H1 (cell line): ENCODE measurements at regions not wholly inside any gene's neighbourhood (a gene's known extent, or its start where the extent isn't known, plus 50 kb on each side); places are given as distances from the start of the nearest gene placed in this dataset.

ENCODE experiments used
- CTCF ChIA-PET: fragments of 300-600 bp; sonication (Branson Sonifier 250); formaldehyde crosslinking; loops from one replicate; lab custom pipeline; 2021; ENCODE audit not compliant: partially characterized antibody; lab: Charles Lee
- POLR2A ChIA-PET: fragments of 300-600 bp; sonication (Branson Sonifier 250); formaldehyde crosslinking; loops from one replicate; lab custom pipeline; 2021; ENCODE audit warnings: inconsistent platforms; ENCODE audit not compliant: partially characterized antibody; lab: Charles Lee
- DNase-seq, 2 experiments: peaks; one replicate each; pipeline versions ENCODE4 v3.0.0 to v3.0.0-alpha.2; 2010 to 2022; ENCODE audit warnings: low spot score in 2 of 2, low read depth in 1 of 2, mixed read lengths in 1 of 2
- FAIRE-seq: peaks from 2 replicates; lab custom pipeline; 2011; peaks lifted over from hg19 to GRCh38; lab: Jason Lieb, UNC
- H2AFZ ChIP-seq: 2 replicates; pipeline ENCODE4 v1.8.1; 2012; ENCODE audit warnings: low read length, inconsistent platforms
- H2AK5ac ChIP-seq: 2 replicates; pipeline ENCODE4 v1.6.1; 2013; ENCODE audit warnings: low read depth, low read length
- H2BK120ac ChIP-seq: replicated peaks from 2 replicates; pipeline ENCODE3; 2013; ENCODE audit warnings: low read depth, low read length, inconsistent platforms
- H2BK12ac ChIP-seq: 2 replicates; pipeline ENCODE4 v1.6.1; 2013; ENCODE audit warnings: low read depth, low read length
- H2BK15ac ChIP-seq: 2 replicates; pipeline ENCODE4 v1.6.1; 2013; ENCODE audit warnings: low read length
- H2BK20ac ChIP-seq: 2 replicates; pipeline ENCODE4 v1.6.1; 2013; ENCODE audit warnings: low read length
- H2BK5ac ChIP-seq: 2 replicates; pipeline ENCODE4 v1.6.1; 2013; ENCODE audit warnings: low read depth, low read length
- H3K14ac ChIP-seq: 2 replicates; pipeline ENCODE4 v1.6.1; 2013; ENCODE audit warnings: inconsistent platforms; ENCODE audit not compliant: insufficient read length
- H3K18ac ChIP-seq: 2 replicates; pipeline ENCODE4 v1.6.1; 2013; ENCODE audit warnings: low read length; ENCODE audit errors: extremely low read depth
- H3K23ac ChIP-seq: 2 replicates; pipeline ENCODE4 v1.6.1; 2013; ENCODE audit warnings: inconsistent platforms; ENCODE audit not compliant: insufficient read length
- H3K23me2 ChIP-seq: 2 replicates; pipeline ENCODE4 v1.6.1; 2013; ENCODE audit warnings: low read depth, low read length
- H3K27ac ChIP-seq: 2 replicates; pipeline ENCODE4 v1.6.1; 2011; ENCODE audit warnings: low read depth, low read length, inconsistent platforms
- H3K27me3 ChIP-seq, 4 experiments: replicated peaks in 1 of 4; 1 replicate in 1 of 4; 2 replicates in 3 of 4; pipeline versions ENCODE4 v1.6.1 to v1.8.1; 2011 to 2013; ENCODE audit warnings: low read length in 3 of 4, mild to moderate bottlenecking in 3 of 4, inconsistent platforms in 2 of 4, mixed read lengths in 2 of 4, moderate library complexity in 1 of 4; ENCODE audit not compliant: control insufficient read depth in 3 of 4, insufficient read depth in 3 of 4; ENCODE audit errors: extremely low read depth in 1 of 4
- H3K36me3 ChIP-seq, 4 experiments: 2 replicates each; pipeline versions ENCODE4 v1.6.1 to v1.8.1; 2011 to 2013; ENCODE audit warnings: mild to moderate bottlenecking in 4 of 4, low read length in 3 of 4, moderate library complexity in 2 of 4, control low read depth in 1 of 4, inconsistent platforms in 1 of 4; ENCODE audit not compliant: insufficient read depth in 4 of 4, control insufficient read depth in 2 of 4
- H3K4ac ChIP-seq: replicated peaks from 2 replicates; pipeline ENCODE3; 2013; ENCODE audit warnings: low read length, low read depth, mixed read lengths, inconsistent platforms; ENCODE audit not compliant: insufficient read length
- H3K4me1 ChIP-seq, 4 experiments: replicated peaks in 1 of 4; 1 replicate in 1 of 4; 2 replicates in 3 of 4; pipeline versions ENCODE4 v1.6.1 to v1.8.1; 2011 to 2013; ENCODE audit warnings: low read length in 3 of 4, inconsistent platforms in 2 of 4, mixed read lengths in 1 of 4; ENCODE audit not compliant: insufficient read depth in 4 of 4, control insufficient read depth in 3 of 4
- H3K4me2 ChIP-seq, 2 experiments: 2 replicates each; pipeline versions ENCODE4 v1.6.1 to v1.8.1; 2011 to 2013; ENCODE audit warnings: low read depth in 2 of 2, low read length in 2 of 2, control low read depth in 1 of 2, inconsistent platforms in 1 of 2, mild to moderate bottlenecking in 1 of 2; ENCODE audit not compliant: insufficient read depth in 1 of 2
- H3K4me3 ChIP-seq, 4 experiments: fragments of 200-600, 300-600 bp in 1 of 4; sonication (generic), shearing (Covaris generic), sonication (Bioruptor Twin) in 1 of 4; 2 replicates each; pipeline versions ENCODE4 v1.5.1 to v1.8.1; 2011 to 2016; ENCODE audit warnings: low read length in 4 of 4, low read depth in 3 of 4, control low read depth in 2 of 4, inconsistent platforms in 2 of 4, mild to moderate bottlenecking in 2 of 4, mixed read lengths in 1 of 4, moderate library complexity in 1 of 4; ENCODE audit not compliant: insufficient read depth in 2 of 4; ENCODE audit errors: extremely low read depth in 1 of 4
- H3K56ac ChIP-seq: replicated peaks from 2 replicates; pipeline ENCODE3; 2013; ENCODE audit warnings: low read depth, mild to moderate bottlenecking, mixed read lengths, low read length, inconsistent platforms; ENCODE audit not compliant: insufficient read length
- H3K79me1 ChIP-seq: 2 replicates; pipeline ENCODE4 v1.6.1; 2013; ENCODE audit warnings: low read depth, low read length, control low read depth
- H3K79me2 ChIP-seq, 2 experiments: 2 replicates each; pipeline versions ENCODE4 v1.6.1 to v1.8.1; 2012 to 2013; ENCODE audit warnings: low read length in 2 of 2, mild to moderate bottlenecking in 2 of 2, inconsistent platforms in 1 of 2; ENCODE audit not compliant: insufficient read depth in 2 of 2, control insufficient read depth in 1 of 2
- H3K9ac ChIP-seq, 4 experiments: replicated peaks in 1 of 4; 1 replicate in 1 of 4; 2 replicates in 3 of 4; pipeline versions ENCODE4 v1.6.1 to v1.8.1; 2011 to 2013; ENCODE audit warnings: low read depth in 3 of 4, low read length in 3 of 4, control low read depth in 2 of 4, mild to moderate bottlenecking in 2 of 4, moderate library complexity in 2 of 4, inconsistent platforms in 1 of 4; ENCODE audit errors: extremely low read depth in 1 of 4
- H3K9me3 ChIP-seq, 2 experiments: 2 replicates each; pipeline versions ENCODE4 v1.6.1 to v1.8.1; 2012 to 2013; ENCODE audit warnings: mild to moderate bottlenecking in 2 of 2, moderate library complexity in 2 of 2, control low read depth in 1 of 2, inconsistent platforms in 1 of 2, low read depth in 1 of 2, low read length in 1 of 2, mixed read lengths in 1 of 2; ENCODE audit not compliant: insufficient read depth in 2 of 2
- H4K20me1 ChIP-seq, 2 experiments: replicated peaks in 1 of 2; 2 replicates each; pipeline versions ENCODE3 to v1.8.1; 2011 to 2013; ENCODE audit warnings: inconsistent platforms in 2 of 2, low read length in 2 of 2, mild to moderate bottlenecking in 1 of 2; ENCODE audit not compliant: insufficient read depth in 2 of 2, control insufficient read depth in 1 of 2
- H4K5ac ChIP-seq: 2 replicates; pipeline ENCODE4 v1.6.1; 2013; ENCODE audit warnings: low read length, low read depth, mixed read lengths, inconsistent platforms; ENCODE audit not compliant: insufficient read length
- H4K8ac ChIP-seq: 2 replicates; pipeline ENCODE4 v1.8.0; 2013; ENCODE audit warnings: mild to moderate bottlenecking, moderate library complexity, low read length, inconsistent platforms; ENCODE audit not compliant: insufficient read depth; ENCODE audit errors: extremely low read depth
- H4K91ac ChIP-seq: replicated peaks from 2 replicates; pipeline ENCODE3; 2013; ENCODE audit warnings: low read length, mixed read lengths, inconsistent platforms; ENCODE audit not compliant: insufficient read length
- CEBPB ChIP-seq: IDR thresholded peaks from 2 replicates; pipeline ENCODE4 v1.6.1; 2012; ENCODE audit warnings: low read depth, low read length
- RXRA ChIP-seq: IDR thresholded peaks from 2 replicates; pipeline ENCODE4 v1.6.1; 2011; ENCODE audit warnings: low read depth, mild to moderate bottlenecking, low read length, moderate library complexity; ENCODE audit not compliant: insufficient read depth
- TAF1 ChIP-seq: IDR thresholded peaks from 2 replicates; pipeline ENCODE4 v1.6.1; 2011; ENCODE audit warnings: mild to moderate bottlenecking, low read depth, low read length
- WGBS, 2 experiments: shearing (Covaris generic) in 1 of 2; methylation state at CpG; one replicate each; pipeline versions ENCODE4 v1.1.6 to v1.1.7; 2013 to 2015; ENCODE audit warnings: low lambda C conversion rate in 2 of 2, mixed read lengths in 2 of 2, inconsistent platforms in 1 of 2, low coverage in 1 of 2, missing lambda C conversion rate in 1 of 2; ENCODE audit not compliant: insufficient replicate concordance in 2 of 2, insufficient coverage in 1 of 2, insufficient read length in 1 of 2; ENCODE audit errors: extremely low coverage in 1 of 2, missing lambda C conversion rate in 1 of 2; 5-methylcytosine and 5-hydroxymethylcytosine counted together

DNA sequence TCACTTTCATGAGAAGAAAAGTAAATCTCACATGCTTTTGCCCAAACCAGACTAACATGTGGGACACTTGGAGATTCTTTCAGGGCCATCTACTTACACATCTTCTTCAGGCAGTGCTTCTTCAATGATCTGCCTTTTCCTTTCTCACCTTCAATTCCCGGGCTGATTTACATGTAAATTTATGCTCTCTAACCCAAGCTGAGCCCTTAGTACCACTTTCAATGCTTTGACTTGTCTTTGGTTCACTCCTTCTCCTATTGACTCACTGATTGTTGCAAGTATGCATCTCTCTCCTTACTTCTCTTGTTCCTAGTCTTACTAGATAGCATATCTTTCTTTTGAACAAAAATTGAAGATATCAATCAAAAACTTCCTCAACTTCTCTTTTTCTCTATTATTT, 154.2 kb upstream of the DEPDC1 start (continued):
- TF ChIP-seq RXRA, result no peak

DNA sequence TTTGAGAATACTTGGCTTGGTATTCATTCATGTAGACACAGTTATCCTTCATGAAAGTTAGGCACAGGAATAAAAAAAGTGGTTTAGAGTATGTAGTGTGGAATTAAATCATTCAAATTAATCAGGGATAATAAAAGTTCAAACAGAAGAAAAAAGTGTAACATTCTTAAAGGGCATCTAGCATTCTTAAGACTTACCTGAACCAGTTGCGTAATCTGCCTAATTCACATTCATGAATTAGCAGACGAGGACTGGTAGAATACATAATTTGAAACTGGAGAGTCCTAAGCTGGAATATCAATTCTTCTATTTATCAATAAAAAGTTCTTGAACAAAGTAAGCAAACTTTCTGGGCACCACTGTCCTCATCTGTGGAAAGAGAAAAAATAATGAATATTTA, 157.0 kb upstream of the DEPDC1 start:
- Histone ChIP-seq H3K4me1 (peaks cover 0 to 3% (median 1%) of the 10 kb centered on the region in 4 experiments; a peak in 3 of 7 replicates), H4K20me1 (no peaks in the 10 kb centered on the region), H2BK120ac (no peak overlapping the region), H4K8ac (no peak overlapping the region), H2AK5ac (no peak overlapping the region), H3K4me2 (no peak overlapping the region), H3K36me3 (no peaks in the 10 kb centered on the region), H3K79me2 (no peaks in the 10 kb centered on the region), H3K23ac (no peak overlapping the region), H4K5ac (no peak overlapping the region), H3K4me3 (no peak overlapping the region), H2BK15ac (no peak overlapping the region), H3K56ac (no peak overlapping the region), H3K27me3 (no peaks in the 10 kb centered on the region), H3K4ac (no peak overlapping the region), H3K18ac (no peak overlapping the region), H3K23me2 (no peaks in the 10 kb centered on the region), H3K79me1 (no peaks in the 10 kb centered on the region), H2BK20ac (no peak overlapping the region), H2BK12ac (no peak overlapping the region), H2BK5ac (no peak overlapping the region), H3K9me3 (no peaks in the 10 kb centered on the region), H3K14ac (no peak overlapping the region), H3K9ac (no peak overlapping the region), H2AFZ (no peak overlapping the region), H4K91ac (no peak overlapping the region), H3K27ac (no peak overlapping the region)
- FAIRE-seq (no peak), DNase-seq (no peak)
- WGBS, 2 experiments, result 93% methylated on average over 2 of the region's 2 CpGs; no CpG with 5 or more reads in 1 of the 2 experiments
- CTCF ChIA-PET, result interaction anchor here (1.4 kb wide), 1 partner anchor 54 kb away, joined by 4 read pairs; no protein-coding TSS in a partner anchor
- TF ChIP-seq CEBPB (peak; percentile 90), TAF1 (no peak)
- POLR2A ChIA-PET, result no interaction called here
